AG10803 (cell line): ENCODE measurements at regions not wholly inside any gene's neighbourhood (a gene's known extent, or its start where the extent isn't known, plus 50 kb on each side); places are given as distances from the start of the nearest gene placed in this dataset.

ENCODE experiments used
- DNase-seq: peaks from one replicate; pipeline ENCODE4 v3.0.0; 2010; ENCODE audit warnings: low read depth
- H3K4me3 ChIP-seq: 2 replicates; pipeline ENCODE4 v1.5.1; 2011; ENCODE audit warnings: mild to moderate bottlenecking, low read length, control low read depth
- CTCF ChIP-seq: conservative IDR thresholded peaks from 2 replicates; pipeline ENCODE4 v1.5.1; 2011; ENCODE audit warnings: mild to moderate bottlenecking, low read length, control low read depth, inconsistent platforms

- DNase-seq: no peak
- no peak overlapping the region for H3K4me3 ChIP-seq
- TF ChIP-seq CTCF: no peak
These were observed 132.6 kb downstream of the EFNB2 start for GRCh38 chr13:106402866-106403265.

DNA sequence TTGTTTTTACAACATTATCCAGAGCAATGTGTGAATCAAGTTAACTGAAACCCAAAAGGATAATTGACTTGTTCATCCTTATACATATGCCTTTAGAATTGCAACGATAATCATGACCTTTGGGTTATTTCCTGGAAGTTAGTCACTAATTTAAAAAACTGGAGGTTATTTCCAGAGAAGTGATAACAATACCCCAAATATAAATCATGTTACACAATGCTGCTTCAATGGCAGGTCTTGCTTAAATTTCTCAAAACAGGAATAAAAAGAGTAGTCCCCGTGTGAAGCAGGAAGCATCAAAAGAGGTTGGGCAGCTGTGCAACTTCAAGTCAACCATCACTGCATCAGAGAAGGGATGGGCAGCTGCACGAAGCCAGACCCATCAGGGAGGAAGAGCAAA is 134.4 kb downstream of the EFNB2 start:
- TF ChIP-seq CTCF: no peak
- DNase-seq: no peak
- H3K4me3 ChIP-seq: no peak overlapping the region

GRCh38 chr13:106400289-106400688 is 135.2 kb downstream of the EFNB2 start:
- no peak for DNase-seq
- TF ChIP-seq CTCF: no peak
- no peak overlapping the region for H3K4me3 ChIP-seq

- no peak for TF ChIP-seq CTCF
- DNase-seq: no peak
These were observed 137.2 kb downstream of the EFNB2 start for GRCh38 chr13:106398289-106398688.

DNA sequence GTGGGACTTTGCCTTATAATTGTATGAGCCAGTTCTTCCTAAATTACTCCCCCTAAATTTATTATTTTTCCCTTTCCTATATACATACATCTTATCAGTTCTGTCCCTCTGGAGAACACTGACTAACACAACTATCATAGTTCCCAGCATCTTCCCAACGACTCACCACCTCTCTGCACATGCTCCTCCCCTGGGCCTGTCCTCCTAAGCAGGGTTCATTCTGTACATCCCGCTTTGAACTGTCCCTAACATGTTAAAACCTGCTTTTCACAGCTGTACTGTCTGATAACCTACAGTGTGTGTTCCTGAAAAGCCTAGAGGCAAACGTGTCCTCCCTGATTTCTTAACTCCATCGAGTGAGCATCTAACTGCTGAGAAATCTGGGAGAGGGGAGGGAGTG is 141.7 kb downstream of the EFNB2 start:
- no peak for DNase-seq
- no peak for TF ChIP-seq CTCF
- H3K4me3 ChIP-seq: no peak overlapping the region

More at GRCh38 chr13:106398289-106398688, 137.2 kb downstream of the EFNB2 start:
- no peak overlapping the region for H3K4me3 ChIP-seq

DNA sequence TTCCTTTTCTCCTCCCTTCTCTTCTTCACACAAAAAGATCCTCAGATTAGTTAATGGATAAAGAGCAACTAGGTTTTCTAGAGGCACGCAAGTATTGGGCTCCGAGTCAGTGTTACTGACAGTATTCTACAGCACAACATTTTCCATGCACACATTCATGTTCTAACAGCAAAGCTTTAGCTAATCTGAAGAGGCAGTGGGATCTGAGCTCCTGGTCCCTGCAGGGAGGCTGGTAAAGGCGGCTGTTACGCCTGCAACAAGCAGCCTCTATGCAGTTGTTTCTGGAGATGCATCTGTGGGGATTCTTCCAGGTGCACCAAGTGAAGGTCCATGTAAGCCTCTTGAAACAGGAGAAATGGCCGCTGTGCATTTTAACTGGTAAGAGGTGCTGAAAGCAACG is 143.8 kb downstream of the EFNB2 start:
- no peak for DNase-seq
- no peak for TF ChIP-seq CTCF
- no peak overlapping the region for H3K4me3 ChIP-seq

DNA sequence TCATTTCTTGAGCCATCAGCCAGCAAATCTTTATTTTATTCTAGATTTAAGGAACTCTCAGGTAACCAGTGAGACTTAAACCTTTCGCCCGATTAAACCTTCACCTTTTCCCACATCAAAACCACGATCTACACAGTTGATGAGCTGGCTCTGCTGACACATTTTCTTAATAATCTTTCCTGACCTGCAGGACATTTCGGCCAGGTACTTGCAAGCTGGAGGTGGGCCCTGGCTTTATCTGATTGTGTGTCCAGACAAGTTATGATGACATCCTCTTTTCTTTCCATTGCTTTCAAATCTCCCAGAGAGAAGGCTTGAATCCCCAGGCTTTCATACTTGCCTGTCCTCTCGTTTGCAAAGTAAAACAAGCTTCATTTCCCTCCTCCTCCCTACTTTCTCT is 144.2 kb downstream of the EFNB2 start:
- H3K4me3 ChIP-seq: no peak overlapping the region
- TF ChIP-seq CTCF: no peak
- DNase-seq: no peak
